Mononuclear cell (primary cell): ENCODE measurements at regions not wholly inside any gene's neighbourhood (a gene's known extent, or its start where the extent isn't known, plus 50 kb on each side); places are given as distances from the start of the nearest gene placed in this dataset.

Source experiments
- H3K27me3 ChIP-seq: 2 replicates; pipeline ENCODE4 v1.6.0; 2011; ENCODE audit warnings: low read length, control low read depth; ENCODE audit not compliant: insufficient read depth
- H3K4me1 ChIP-seq: 2 replicates; pipeline ENCODE4 v1.5.1; 2011; ENCODE audit warnings: mild to moderate bottlenecking, low read length, control low read depth; ENCODE audit not compliant: insufficient read depth
- H3K4me3 ChIP-seq: 2 replicates; pipeline ENCODE4 v1.5.1; 2011; ENCODE audit warnings: mild to moderate bottlenecking, low read length, moderate library complexity
- H3K9me3 ChIP-seq: 2 replicates; pipeline ENCODE4 v1.5.1; 2011; ENCODE audit warnings: low read depth, mild to moderate bottlenecking, control low read depth, low read length

DNA sequence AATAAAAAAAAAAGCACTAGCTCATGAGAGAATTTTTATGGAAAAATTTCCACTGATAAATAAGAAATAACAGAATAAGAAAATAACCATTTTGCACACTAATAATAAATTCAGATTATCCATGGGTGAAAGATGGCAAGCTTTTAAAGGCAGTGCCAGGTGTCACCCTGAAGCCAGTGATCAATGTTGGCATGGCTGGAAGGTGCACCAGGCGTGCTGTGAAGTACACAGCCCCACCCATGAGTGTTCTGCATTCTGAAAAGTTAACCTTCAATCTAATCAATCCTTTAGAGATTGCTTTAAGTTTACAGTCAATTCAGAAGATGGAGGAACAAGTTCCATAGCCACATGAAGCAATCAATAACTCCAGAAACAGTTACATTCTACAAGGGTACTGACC lies 284.4 kb downstream of the C6orf118 start:
- Histone ChIP-seq H3K27me3 (no peaks in the 10 kb centered on the region), H3K9me3 (no peaks in the 10 kb centered on the region), H3K4me3 (no peak overlapping the region), H3K4me1 (no peaks in the 10 kb centered on the region)

DNA sequence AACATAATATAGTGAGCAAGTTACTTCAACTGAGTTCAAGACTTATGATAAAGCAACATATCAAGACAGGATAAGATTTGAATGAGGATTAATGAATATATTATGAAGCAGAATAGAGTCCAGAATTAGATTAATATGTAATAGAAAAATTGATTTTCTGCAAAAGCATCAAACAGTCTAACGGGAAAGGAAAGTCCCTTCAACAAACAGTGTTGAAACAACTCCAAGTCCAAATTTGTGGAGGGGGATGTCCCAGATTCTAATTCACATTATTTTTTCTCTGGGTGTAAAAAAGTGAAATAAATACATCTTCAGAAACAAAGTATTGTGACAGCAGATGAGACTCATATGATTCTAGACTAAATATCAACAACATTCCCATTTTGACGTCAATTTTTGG lies 289.7 kb downstream of the C6orf118 start:
- no peaks in the 10 kb centered on the region for H3K4me1 ChIP-seq
- H3K27me3 ChIP-seq: no peaks in the 10 kb centered on the region
- no peak overlapping the region for H3K4me3 ChIP-seq
- H3K9me3 ChIP-seq: no peaks in the 10 kb centered on the region

DNA sequence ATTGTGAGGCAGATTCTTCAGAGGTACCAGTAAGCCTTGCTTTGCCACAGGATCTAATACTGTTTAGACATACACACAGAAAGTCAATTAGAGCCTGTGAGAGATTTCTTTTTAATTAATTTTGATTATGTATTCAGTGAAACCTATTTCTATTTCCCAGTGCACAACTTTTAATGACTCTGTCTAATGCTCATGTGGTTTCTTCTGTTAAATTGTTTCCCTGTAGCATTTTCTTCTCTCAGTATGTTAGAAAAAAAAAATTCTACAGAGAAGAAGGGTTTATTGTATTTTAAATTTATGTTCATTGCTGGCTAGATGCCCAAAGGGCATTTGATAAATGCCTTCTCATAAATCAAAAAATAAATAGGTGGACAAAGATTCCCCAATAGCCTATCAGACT lies 293.7 kb downstream of the C6orf118 start:
- no peaks in the 10 kb centered on the region for H3K27me3 ChIP-seq
- H3K4me1 ChIP-seq: no peaks in the 10 kb centered on the region

DNA sequence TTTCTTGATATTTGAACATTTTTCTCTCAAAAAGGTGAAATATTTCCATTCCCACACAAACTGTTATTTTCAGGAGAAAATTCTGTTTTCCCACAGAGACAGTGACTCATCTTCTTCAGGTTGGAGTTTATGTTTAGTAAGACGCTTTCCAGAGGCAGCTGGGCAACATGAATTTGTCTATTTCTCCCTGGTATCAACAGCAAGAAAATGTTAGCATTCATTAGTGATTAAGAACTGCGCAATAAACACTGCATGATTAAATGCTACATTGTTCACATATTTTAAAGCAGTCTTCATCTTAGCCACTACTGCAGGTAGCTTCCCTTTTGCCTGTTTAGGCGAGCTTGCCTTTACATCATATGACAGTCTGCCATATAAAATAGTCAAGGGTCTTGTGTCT lies 295.7 kb downstream of the C6orf118 start:
- Histone ChIP-seq H3K9me3 (peaks cover 5% of the 10 kb centered on the region), H3K4me1 (no peaks in the 10 kb centered on the region), H3K27me3 (no peaks in the 10 kb centered on the region), H3K4me3 (no peak overlapping the region)

More for the DNA sequence above, 293.7 kb downstream of the C6orf118 start:
- no peak overlapping the region for H3K4me3 ChIP-seq
- peaks cover 5% of the 10 kb centered on the region for H3K9me3 ChIP-seq

DNA sequence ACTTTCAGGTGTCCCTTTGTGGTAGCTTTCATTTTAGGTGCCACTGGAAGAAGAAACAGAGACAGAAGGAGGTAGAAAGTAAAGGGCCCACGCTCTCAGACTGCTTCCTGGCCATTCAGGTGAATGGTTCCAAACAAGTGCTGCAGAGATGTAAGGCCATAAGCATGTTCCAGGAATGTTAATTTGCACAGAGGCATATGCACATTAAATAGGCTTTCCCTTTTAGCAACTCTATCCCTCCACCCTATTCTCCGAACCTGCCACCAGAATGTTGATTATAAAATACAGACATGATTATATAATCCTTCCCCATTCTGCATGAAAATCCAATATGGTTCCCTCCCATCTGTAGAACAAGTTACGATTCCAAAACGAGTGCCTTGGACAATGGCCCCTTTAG lies 297.2 kb downstream of the C6orf118 start:
- H3K4me3 ChIP-seq: no peak overlapping the region
- no peaks in the 10 kb centered on the region for H3K4me1 ChIP-seq
- H3K9me3 ChIP-seq: peaks cover 10% of the 10 kb centered on the region
- H3K27me3 ChIP-seq: no peaks in the 10 kb centered on the region

DNA sequence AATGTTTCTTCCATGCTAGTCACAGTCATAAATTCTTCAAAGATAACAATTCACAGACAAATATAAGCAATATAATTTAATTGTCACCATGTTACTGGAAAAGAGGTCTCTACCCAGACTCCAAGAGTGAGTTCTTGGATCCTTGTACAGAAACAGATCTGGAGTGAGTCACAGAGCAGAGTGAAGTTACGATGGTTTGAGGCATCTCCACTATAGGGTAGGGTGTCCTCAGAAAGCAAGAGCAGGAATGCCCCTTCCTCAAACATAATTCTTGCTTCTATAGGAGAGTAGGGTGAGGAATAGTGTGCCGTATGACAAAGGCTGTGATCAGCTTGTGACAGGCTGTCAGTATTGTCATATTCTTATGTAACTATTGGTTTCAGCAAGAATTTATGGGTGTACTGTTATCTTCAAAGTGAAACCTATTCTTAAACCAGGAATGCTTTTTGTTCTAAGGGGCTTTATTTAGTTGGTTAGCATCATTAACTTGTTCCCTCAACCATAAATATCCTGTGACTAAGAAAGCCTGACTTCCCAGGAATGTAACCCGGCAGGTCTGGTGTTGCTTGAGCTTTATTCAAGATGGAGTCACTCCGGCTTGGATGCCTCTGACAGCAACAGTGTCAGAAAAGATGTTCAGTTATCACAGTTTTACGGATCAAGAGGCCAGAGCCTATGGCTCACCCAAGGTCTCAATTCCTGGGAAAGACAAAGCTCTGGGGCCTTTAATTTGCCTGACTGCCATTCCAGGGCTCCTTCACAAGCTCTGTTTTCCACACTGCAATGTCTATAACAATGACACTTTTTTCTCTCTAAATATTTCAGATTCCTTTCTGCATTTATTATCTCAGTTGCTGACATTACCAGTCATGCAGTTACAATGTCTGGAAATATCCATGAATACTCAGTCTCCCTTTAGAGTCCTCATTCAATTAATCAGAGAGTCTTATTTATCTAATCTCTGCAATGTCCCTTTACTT lies 298.6 kb downstream of the C6orf118 start:
- H3K9me3 ChIP-seq: peaks cover 10% of the 10 kb centered on the region
- no peak overlapping the region for H3K4me3 ChIP-seq
- H3K27me3 ChIP-seq: no peaks in the 10 kb centered on the region

DNA sequence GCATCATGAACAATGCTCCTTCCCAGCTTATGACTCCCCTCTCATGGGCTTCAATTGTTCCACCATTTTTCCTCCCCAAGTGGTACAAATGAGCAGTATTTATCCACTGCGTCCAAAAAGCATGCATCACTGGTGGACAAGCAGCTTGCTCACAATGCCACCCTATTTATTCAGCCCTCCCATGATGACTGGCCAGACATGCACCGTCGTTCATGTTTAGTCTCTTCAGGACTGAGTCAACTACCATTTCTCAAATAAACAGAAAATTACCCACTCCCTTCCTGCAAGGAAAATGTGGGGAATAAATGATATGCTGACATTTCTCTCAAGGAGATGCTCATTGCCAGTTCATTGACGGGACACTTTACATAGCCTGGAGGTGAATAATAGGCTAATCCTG lies 300.4 kb downstream of the C6orf118 start:
- Histone ChIP-seq H3K27me3 (no peaks in the 10 kb centered on the region), H3K9me3 (peaks cover 15% of the 10 kb centered on the region), H3K4me1 (no peaks in the 10 kb centered on the region), H3K4me3 (no peak overlapping the region)

More for the DNA sequence above, 298.6 kb downstream of the C6orf118 start:
- no peaks in the 10 kb centered on the region for H3K4me1 ChIP-seq

DNA sequence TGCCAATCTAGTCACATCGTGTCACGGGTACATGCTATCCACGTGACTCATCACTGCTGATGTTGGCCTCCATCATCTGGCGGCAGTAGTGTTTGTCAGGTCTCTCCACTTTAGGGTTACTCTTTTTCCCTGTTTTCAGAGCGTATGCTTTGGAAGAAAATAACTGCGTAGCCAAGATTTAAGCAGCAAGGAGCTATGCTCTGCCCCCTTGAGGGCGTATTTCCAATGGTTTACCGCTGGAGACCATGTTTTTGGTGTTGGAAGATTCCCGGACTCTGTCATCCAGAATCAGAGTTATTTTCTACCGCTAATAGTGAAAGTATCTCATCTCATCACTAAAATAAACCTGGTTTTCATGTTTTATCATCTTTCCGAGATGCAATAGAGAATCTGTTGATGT lies 306.5 kb downstream of the C6orf118 start:
- no peak overlapping the region for H3K4me3 ChIP-seq
- no peaks in the 10 kb centered on the region for H3K27me3 ChIP-seq
- H3K9me3 ChIP-seq: peaks cover 10% of the 10 kb centered on the region
- H3K4me1 ChIP-seq: no peaks in the 10 kb centered on the region

DNA sequence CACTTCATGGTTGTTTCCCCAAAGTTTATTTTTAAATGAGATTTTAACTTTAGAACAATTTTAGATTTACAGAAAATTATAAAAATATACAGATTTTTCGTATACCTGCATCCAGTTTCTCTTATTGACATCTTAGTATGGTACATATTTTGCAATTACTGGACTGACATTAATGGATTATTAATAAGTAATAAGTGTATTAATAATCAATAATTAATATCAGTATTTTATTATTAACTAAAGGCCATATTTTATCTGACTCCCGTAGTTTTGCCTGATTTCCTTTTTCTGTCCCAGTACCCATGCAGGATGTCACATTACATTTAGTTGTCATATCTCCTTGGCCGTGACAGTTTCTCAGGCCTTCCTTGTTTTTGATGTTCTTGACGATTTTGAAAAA lies 307.0 kb downstream of the C6orf118 start:
- Histone ChIP-seq H3K9me3 (peaks cover 6% of the 10 kb centered on the region), H3K4me1 (no peaks in the 10 kb centered on the region), H3K4me3 (no peak overlapping the region), H3K27me3 (no peaks in the 10 kb centered on the region)

DNA sequence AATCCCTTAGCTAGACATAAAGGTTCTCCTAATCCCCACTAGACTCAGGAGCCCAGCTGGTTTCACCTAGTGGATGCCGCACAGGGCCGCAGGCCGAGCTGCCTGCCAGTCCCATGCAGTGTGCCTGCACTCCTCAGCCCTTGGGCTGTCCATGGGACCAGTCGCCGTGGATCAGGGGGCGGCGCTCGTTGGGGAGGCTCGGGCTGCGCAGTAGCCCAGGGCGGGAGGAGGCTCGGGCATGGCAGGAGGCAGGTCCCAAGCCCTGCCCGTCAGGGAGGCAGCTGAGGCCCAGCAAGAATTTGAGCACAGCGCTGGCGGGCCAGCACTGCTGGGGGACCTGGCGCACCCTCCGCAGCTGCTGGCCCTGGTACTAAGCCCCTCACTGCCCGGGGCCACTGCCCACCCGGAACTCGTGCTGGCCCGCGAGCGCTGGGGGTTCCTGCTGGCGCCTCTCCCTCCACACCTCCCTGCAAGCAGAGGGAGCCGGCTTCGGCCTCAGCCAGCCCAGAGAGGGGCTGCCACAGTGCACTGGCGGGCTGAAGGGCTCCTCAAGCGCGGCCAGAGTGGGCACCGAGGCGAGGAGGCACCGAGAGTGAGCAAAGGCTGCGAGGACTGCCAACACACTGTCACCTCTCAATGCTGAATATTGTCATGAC lies 307.8 kb downstream of the C6orf118 start:
- Histone ChIP-seq H3K9me3 (peaks cover 5% of the 10 kb centered on the region), H3K27me3 (no peaks in the 10 kb centered on the region), H3K4me1 (no peaks in the 10 kb centered on the region), H3K4me3 (no peak overlapping the region)

DNA sequence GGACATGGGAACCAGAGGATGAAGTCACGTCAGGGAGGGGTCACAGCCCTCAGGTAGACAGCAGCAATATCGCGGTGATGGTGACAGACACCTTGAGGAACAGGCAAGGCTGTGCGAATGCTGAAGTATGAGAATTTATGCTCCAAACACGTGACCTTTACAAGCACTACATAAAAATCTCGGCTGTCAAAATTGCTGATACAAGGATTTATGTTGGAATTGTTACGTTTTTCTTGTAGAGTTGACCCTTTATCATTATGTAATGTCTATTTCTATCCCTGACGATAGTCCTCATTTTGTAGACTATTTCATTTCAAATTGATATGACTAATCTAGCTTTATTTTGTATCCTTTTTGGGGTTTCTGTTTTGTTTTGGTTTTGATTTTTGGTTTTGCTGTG lies 311.1 kb downstream of the C6orf118 start:
- H3K4me1 ChIP-seq: no peaks in the 10 kb centered on the region
- H3K9me3 ChIP-seq: no peaks in the 10 kb centered on the region

DNA sequence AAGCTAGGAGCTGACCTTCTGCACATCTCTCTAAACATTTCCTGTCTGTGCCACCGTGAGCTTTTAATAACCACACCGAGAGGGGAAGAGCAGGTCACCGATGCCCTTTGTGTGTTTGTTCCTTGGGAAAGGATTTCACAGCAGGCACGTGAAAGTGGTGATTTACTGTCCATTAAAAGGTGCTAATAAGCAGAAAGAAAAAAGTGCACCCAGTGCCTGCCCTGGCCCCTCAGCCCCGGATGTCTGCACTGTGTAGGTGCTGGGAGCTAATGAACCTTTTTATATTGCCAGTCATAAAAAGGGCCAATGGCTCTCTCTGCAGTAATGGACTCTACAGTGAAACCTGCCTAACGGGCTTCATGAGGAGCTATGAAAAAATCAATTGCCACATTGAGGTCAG lies 312.6 kb downstream of the C6orf118 start:
- H3K4me1 ChIP-seq: no peaks in the 10 kb centered on the region
- no peak overlapping the region for H3K4me3 ChIP-seq
- no peaks in the 10 kb centered on the region for H3K27me3 ChIP-seq
- no peaks in the 10 kb centered on the region for H3K9me3 ChIP-seq

More for the DNA sequence above, 311.1 kb downstream of the C6orf118 start:
- Histone ChIP-seq H3K27me3 (no peaks in the 10 kb centered on the region), H3K4me3 (no peak overlapping the region)

DNA sequence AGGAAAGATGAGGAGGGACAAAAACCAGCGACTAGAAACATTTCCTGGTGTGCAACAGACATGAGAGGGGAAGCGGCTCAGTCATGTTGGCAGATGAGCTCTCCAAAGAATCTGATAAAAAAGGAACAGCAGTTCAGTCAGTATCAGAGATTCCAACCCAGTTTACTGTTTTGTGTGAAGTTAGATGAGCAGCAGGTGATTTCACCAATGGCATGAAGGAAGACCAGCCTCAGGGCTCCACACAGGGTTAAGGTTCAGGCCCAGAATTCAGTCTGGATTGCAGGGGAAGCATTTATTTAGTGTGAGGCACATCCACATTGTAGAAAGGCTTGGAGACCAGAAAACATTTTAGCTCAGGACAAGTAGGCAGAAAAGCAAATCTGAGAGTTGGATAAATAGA lies 317.8 kb downstream of the C6orf118 start:
- Histone ChIP-seq H3K27me3 (no peaks in the 10 kb centered on the region), H3K9me3 (no peaks in the 10 kb centered on the region), H3K4me3 (no peak overlapping the region), H3K4me1 (no peaks in the 10 kb centered on the region)

DNA sequence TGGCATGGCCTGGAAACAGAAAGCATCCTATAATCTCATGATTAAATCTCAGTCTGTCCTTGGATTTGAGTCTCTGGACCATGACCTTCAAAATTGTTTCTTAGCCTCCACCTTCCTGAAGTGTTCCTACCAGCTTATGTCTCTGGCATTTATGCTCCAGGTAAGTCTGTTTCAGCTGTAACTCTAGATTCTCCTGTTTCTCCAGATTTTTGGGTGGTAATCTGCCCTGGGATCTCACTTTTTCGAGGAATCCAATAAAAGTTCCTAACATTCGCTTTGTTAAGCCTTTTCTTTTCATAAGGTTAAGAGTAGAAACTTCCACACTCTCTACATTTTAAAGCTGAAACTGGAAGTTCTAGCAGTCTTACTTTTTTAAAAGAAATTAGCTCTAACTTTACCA lies 318.5 kb downstream of the C6orf118 start:
- H3K27me3 ChIP-seq: no peaks in the 10 kb centered on the region

DNA sequence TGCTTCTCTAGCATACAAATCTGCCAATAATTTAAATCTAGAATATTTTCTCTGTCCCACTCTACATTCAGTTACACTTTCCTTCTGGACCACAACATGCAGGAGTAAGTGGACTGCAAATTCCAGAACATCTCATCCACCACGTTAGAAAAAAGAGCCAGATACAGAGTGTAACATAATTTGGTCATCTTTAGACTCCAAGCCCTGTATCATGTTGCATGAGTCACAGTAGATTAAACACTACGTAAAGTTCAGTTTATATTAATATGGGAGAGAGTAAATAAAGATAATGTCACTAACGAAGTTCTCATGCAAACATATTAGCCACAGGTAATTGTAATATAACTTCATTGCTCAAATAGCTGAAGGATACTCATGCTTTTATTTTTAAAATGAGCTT lies 327.0 kb downstream of the C6orf118 start:
- Histone ChIP-seq H3K27me3 (no peaks in the 10 kb centered on the region), H3K9me3 (peaks cover 4% of the 10 kb centered on the region), H3K4me1 (no peaks in the 10 kb centered on the region), H3K4me3 (no peak overlapping the region)

More for the DNA sequence above, 318.5 kb downstream of the C6orf118 start:
- no peaks in the 10 kb centered on the region for H3K4me1 ChIP-seq
- no peak overlapping the region for H3K4me3 ChIP-seq
- H3K9me3 ChIP-seq: no peaks in the 10 kb centered on the region
